Activated T-helper 2 cell treated with anti-CD3 and anti-CD28 coated beads, Interferon-gamma antibody, Interleukin-2, Interleukin-4, amounts not matched to agents 10 μg/mL and 5 μg/mL and 100 μg/mL, durations not matched to agents 14 hours and 24 hours and 36 hours (primary cell): ENCODE measurements at regions not wholly inside any gene's neighbourhood (a gene's known extent, or its start where the extent isn't known, plus 50 kb on each side); places are given as distances from the start of the nearest gene placed in this dataset.
"Not testable (repeated sequence)": the region's sequence is repeated elsewhere in the genome, so short reads cannot be mapped to it uniquely, and the experiment has no call there.

Source experiments
- DNase-seq: peaks from one replicate; pipeline ENCODE4 v3.0.0; 2021; ENCODE audit warnings: low spot score
- H3K27ac Mint-ChIP-seq: one replicate; pipeline ENCODE4 v1.8.0; 2021; ENCODE audit warnings: mixed read lengths
- H3K27me3 Mint-ChIP-seq: one replicate; pipeline ENCODE4 v1.8.0; 2021; ENCODE audit warnings: low read depth, mixed read lengths
- H3K36me3 Mint-ChIP-seq: one replicate; pipeline ENCODE4 v1.8.0; 2021; ENCODE audit warnings: low read depth, mixed read lengths
- H3K4me1 Mint-ChIP-seq: one replicate; pipeline ENCODE4 v1.8.0; 2021; ENCODE audit warnings: low read depth, mixed read lengths
- H3K4me3 Mint-ChIP-seq: one replicate; pipeline ENCODE4 v1.8.0; 2021; ENCODE audit warnings: low read depth, mild to moderate bottlenecking, moderate library complexity, mixed read lengths
- H3K9me3 Mint-ChIP-seq: one replicate; pipeline ENCODE4 v1.8.0; 2021; ENCODE audit warnings: mixed read lengths
- intact Hi-C: fragments of 100-400 bp; cut with micrococcal nuclease; formaldehyde crosslinking; loops from one replicate; pipeline ENCODE4 v1.15.1; 2023

- Mint-ChIP-seq H3K27me3 (no peaks in the 10 kb centered on the region), H3K36me3 (no peaks in the 10 kb centered on the region), H3K4me1 (no peaks in the 10 kb centered on the region), H3K27ac (no peak overlapping the region), H3K4me3 (no peak overlapping the region), H3K9me3 (peaks cover 13% of the 10 kb centered on the region)
- DNase-seq: no peak
- intact Hi-C loops: no loop called here
Measured at GRCh38 chr11:97525273-97525672, 1135.5 kb downstream of the JRKL start.

- no peak for DNase-seq
- Mint-ChIP-seq H3K36me3 (no peaks in the 10 kb centered on the region), H3K4me3 (no peak overlapping the region), H3K4me1 (no peaks in the 10 kb centered on the region), H3K9me3 (peaks cover 30% of the 10 kb centered on the region), H3K27ac (no peak overlapping the region), H3K27me3 (no peaks in the 10 kb centered on the region)
- intact Hi-C loops: no loop called here
Measured at GRCh38 chr11:97537407-97538150, 1147.8 kb downstream of the JRKL start.

- H3K36me3 Mint-ChIP-seq: no peaks in the 10 kb centered on the region
- no peak overlapping the region for H3K4me3 Mint-ChIP-seq
- H3K27me3 Mint-ChIP-seq: no peaks in the 10 kb centered on the region
- H3K27ac Mint-ChIP-seq: no peak overlapping the region
- no peak for DNase-seq
- intact Hi-C loops: no loop called here
- no peaks in the 10 kb centered on the region for H3K4me1 Mint-ChIP-seq
- H3K9me3 Mint-ChIP-seq: peaks cover 34% of the 10 kb centered on the region
Measured at GRCh38 chr11:97544431-97544830, 1154.6 kb downstream of the JRKL start.

GRCh38 chr11:97548280-97548679 lies 1158.5 kb downstream of the JRKL start:
- no peak for DNase-seq
- intact Hi-C loops: no loop called here
- Mint-ChIP-seq H3K27me3 (no peaks in the 10 kb centered on the region), H3K36me3 (no peaks in the 10 kb centered on the region), H3K9me3 (peaks cover 28% of the 10 kb centered on the region), H3K4me1 (no peaks in the 10 kb centered on the region), H3K4me3 (no peak overlapping the region), H3K27ac (no peak overlapping the region)

GRCh38 chr11:97557399-97557798 lies 1167.6 kb downstream of the JRKL start:
- Mint-ChIP-seq H3K36me3 (no peaks in the 10 kb centered on the region), H3K9me3 (peaks cover 29% of the 10 kb centered on the region), H3K27me3 (no peaks in the 10 kb centered on the region), H3K4me1 (no peaks in the 10 kb centered on the region), H3K27ac (no peak overlapping the region), H3K4me3 (no peak overlapping the region)
- intact Hi-C loops: no loop called here
- DNase-seq: no peak

GRCh38 chr11:97567801-97568200 lies 1178.0 kb downstream of the JRKL start:
- no peaks in the 10 kb centered on the region for H3K27me3 Mint-ChIP-seq
- no peaks in the 10 kb centered on the region for H3K36me3 Mint-ChIP-seq
- H3K4me3 Mint-ChIP-seq: no peak overlapping the region
- H3K4me1 Mint-ChIP-seq: no peaks in the 10 kb centered on the region
- no peak overlapping the region for H3K27ac Mint-ChIP-seq
- no peak for DNase-seq
- intact Hi-C loops: no loop called here
- H3K9me3 Mint-ChIP-seq: peaks cover 47% of the 10 kb centered on the region

- H3K27me3 Mint-ChIP-seq: no peaks in the 10 kb centered on the region
- H3K4me1 Mint-ChIP-seq: no peaks in the 10 kb centered on the region
- intact Hi-C loops: no loop called here
- H3K9me3 Mint-ChIP-seq: peaks cover 45% of the 10 kb centered on the region
- no peak for DNase-seq
- no peak overlapping the region for H3K27ac Mint-ChIP-seq
- H3K36me3 Mint-ChIP-seq: no peaks in the 10 kb centered on the region
- no peak overlapping the region for H3K4me3 Mint-ChIP-seq
Measured at GRCh38 chr11:97570636-97571035, 1180.8 kb downstream of the JRKL start.

GRCh38 chr11:97573771-97574170 lies 1184.0 kb downstream of the JRKL start:
- H3K4me3 Mint-ChIP-seq, H3K36me3 Mint-ChIP-seq, intact Hi-C loops, H3K27me3 Mint-ChIP-seq, DNase-seq, H3K27ac Mint-ChIP-seq, H3K4me1 Mint-ChIP-seq: not testable (repeated sequence)
- peaks cover 26% of the 10 kb centered on the region for H3K9me3 Mint-ChIP-seq

GRCh38 chr11:97574976-97575665 lies 1185.3 kb downstream of the JRKL start:
- Mint-ChIP-seq H3K9me3 (peaks cover 25% of the 10 kb centered on the region), H3K36me3 (no peaks in the 10 kb centered on the region)
- intact Hi-C loops: no loop called here

GRCh38 chr11:97607291-97608000 lies 1217.6 kb downstream of the JRKL start:
- H3K4me1 Mint-ChIP-seq: no peaks in the 10 kb centered on the region
- H3K27me3 Mint-ChIP-seq: no peaks in the 10 kb centered on the region
- intact Hi-C loops: no loop called here
- no peak overlapping the region for H3K4me3 Mint-ChIP-seq
- H3K36me3 Mint-ChIP-seq: no peaks in the 10 kb centered on the region
- peaks cover 11% of the 10 kb centered on the region for H3K9me3 Mint-ChIP-seq
- no peak overlapping the region for H3K27ac Mint-ChIP-seq
- DNase-seq: no peak

More at GRCh38 chr11:97574976-97575665, 1185.3 kb downstream of the JRKL start:
- DNase-seq: no peak
- H3K4me1 Mint-ChIP-seq: no peaks in the 10 kb centered on the region
- no peak overlapping the region for H3K27ac Mint-ChIP-seq
- H3K27me3 Mint-ChIP-seq: no peaks in the 10 kb centered on the region
- H3K4me3 Mint-ChIP-seq: no peak overlapping the region

- Mint-ChIP-seq H3K9me3 (peaks cover 22% of the 10 kb centered on the region), H3K27ac (no peak overlapping the region), H3K36me3 (no peaks in the 10 kb centered on the region), H3K4me1 (no peaks in the 10 kb centered on the region), H3K27me3 (no peaks in the 10 kb centered on the region), H3K4me3 (no peak overlapping the region)
- no peak for DNase-seq
- intact Hi-C loops: no loop called here
Measured at GRCh38 chr11:97610000-97610399, 1220.2 kb downstream of the JRKL start.

- Mint-ChIP-seq H3K4me3 (no peak overlapping the region), H3K27me3 (no peaks in the 10 kb centered on the region), H3K36me3 (no peaks in the 10 kb centered on the region), H3K4me1 (no peaks in the 10 kb centered on the region), H3K27ac (no peak overlapping the region), H3K9me3 (peaks cover 28% of the 10 kb centered on the region)
- DNase-seq: no peak
- intact Hi-C loops: no loop called here
Measured at GRCh38 chr11:97610854-97611253, 1221.0 kb downstream of the JRKL start.

- no peak overlapping the region for H3K27ac Mint-ChIP-seq
- H3K4me3 Mint-ChIP-seq: no peak overlapping the region
- DNase-seq: no peak
- H3K9me3 Mint-ChIP-seq: peaks cover 28% of the 10 kb centered on the region
- no peaks in the 10 kb centered on the region for H3K4me1 Mint-ChIP-seq
- intact Hi-C loops: no loop called here
- H3K36me3 Mint-ChIP-seq: no peaks in the 10 kb centered on the region
- H3K27me3 Mint-ChIP-seq: no peaks in the 10 kb centered on the region
Measured at GRCh38 chr11:97611345-97611744, 1221.5 kb downstream of the JRKL start.
